Ovary (tissue), 3 donors: ENCODE measurements at regions not wholly inside any gene's neighbourhood (a gene's known extent, or its start where the extent isn't known, plus 50 kb on each side); places are given as distances from the start of the nearest gene placed in this dataset.

Source experiments
- CTCF ChIP-seq, 3 donors: fragments of 450-650 bp in 2 of 3; fragments of 200-600 bp in 1 of 3; IDR thresholded peaks; one replicate each; pipeline versions ENCODE4 v1.5.1 to v1.8.0; 2016 to 2022; ENCODE audit warnings: antibody characterized with exemption in 3 of 3, mild to moderate bottlenecking in 1 of 3
- POLR2A ChIP-seq: fragments of 450-650 bp; IDR thresholded peaks from one replicate; pipeline ENCODE4 v1.6.1; 2017; ENCODE audit warnings: antibody characterized with exemption, mild to moderate bottlenecking, moderate library complexity
- donor health status: DM: no; HTN: no; CAD: no.

- TF ChIP-seq CTCF (IDR thresholded peaks at IDR 0.05) (no peak), POLR2A (no peak)
Observed at GRCh38 chr15:25611603-25612002, 172.8 kb upstream of the UBE3A start.
